ENCODE measurements at regions not wholly inside any gene's neighbourhood (a gene's known extent, or its start where the extent isn't known, plus 50 kb on each side); places are given as distances from the start of the nearest gene placed in this dataset.

- H3K36me3 ChIP-seq (ENCODE audit: control insufficient read depth, insufficient read depth, low read length), result no peaks in the 10 kb centered on the region
- H3K9ac ChIP-seq (ENCODE audit: low read length), result no peak overlapping the region
- H3K9me3 ChIP-seq (ENCODE audit: control insufficient read depth, insufficient read depth, low read depth, low read length), result no peaks in the 10 kb centered on the region
- no peak overlapping the region for H3K27ac ChIP-seq (ENCODE audit: low read depth, low read length)
- H3K4me1 ChIP-seq (ENCODE audit: control insufficient read depth, insufficient read depth, low read length), result no peaks in the 10 kb centered on the region
- no peak overlapping the region for H3K4me3 ChIP-seq (ENCODE audit: low read depth, low read length)
- H3K27me3 ChIP-seq (ENCODE audit: control insufficient read depth, insufficient read depth, low read length), result no peaks in the 10 kb centered on the region
Measured at GRCh38 chr21:23316190-23316589, 2291.1 kb downstream of the MRPL39 start.

DNA sequence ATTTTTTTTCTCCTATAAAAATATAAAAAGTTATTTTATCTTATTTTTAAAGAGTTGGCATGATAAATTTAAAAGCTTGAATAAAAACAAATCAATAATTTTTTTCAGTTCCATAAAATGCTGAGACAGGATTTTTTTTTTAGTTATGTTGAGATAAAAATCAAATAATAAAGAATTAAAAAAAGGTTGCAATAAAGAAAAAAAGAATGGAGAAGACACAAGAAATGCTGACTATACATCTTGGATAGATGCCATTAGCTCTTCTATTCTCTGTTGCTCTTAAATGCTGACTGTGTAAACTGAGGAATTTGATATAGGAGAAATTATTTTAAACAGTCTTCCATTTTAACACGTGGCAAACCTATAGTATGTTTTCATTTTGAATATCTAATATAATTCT, 2298.5 kb downstream of the MRPL39 start:
- no peaks in the 10 kb centered on the region for H3K27me3 ChIP-seq (ENCODE audit: control insufficient read depth, insufficient read depth, low read length)
- no peak overlapping the region for H3K4me3 ChIP-seq (ENCODE audit: low read depth, low read length)
- H3K9ac ChIP-seq (ENCODE audit: low read length), result no peak overlapping the region
- H3K27ac ChIP-seq (ENCODE audit: low read depth, low read length), result no peak overlapping the region
- no peaks in the 10 kb centered on the region for H3K36me3 ChIP-seq (ENCODE audit: control insufficient read depth, insufficient read depth, low read length)
- no peaks in the 10 kb centered on the region for H3K9me3 ChIP-seq (ENCODE audit: control insufficient read depth, insufficient read depth, low read depth, low read length)
- no peaks in the 10 kb centered on the region for H3K4me1 ChIP-seq (ENCODE audit: control insufficient read depth, insufficient read depth, low read length)

- H3K27me3 ChIP-seq (ENCODE audit: control insufficient read depth, insufficient read depth, low read length), result no peaks in the 10 kb centered on the region
- H3K4me3 ChIP-seq (ENCODE audit: low read depth, low read length), result no peak overlapping the region
- H3K27ac ChIP-seq (ENCODE audit: low read depth, low read length), result no peak overlapping the region
- no peaks in the 10 kb centered on the region for H3K9me3 ChIP-seq (ENCODE audit: control insufficient read depth, insufficient read depth, low read depth, low read length)
- H3K36me3 ChIP-seq (ENCODE audit: control insufficient read depth, insufficient read depth, low read length), result no peaks in the 10 kb centered on the region
- H3K9ac ChIP-seq (ENCODE audit: low read length), result no peak overlapping the region
- H3K4me1 ChIP-seq (ENCODE audit: control insufficient read depth, insufficient read depth, low read length), result no peaks in the 10 kb centered on the region
Measured at GRCh38 chr21:23307065-23307464, 2300.2 kb downstream of the MRPL39 start.

DNA sequence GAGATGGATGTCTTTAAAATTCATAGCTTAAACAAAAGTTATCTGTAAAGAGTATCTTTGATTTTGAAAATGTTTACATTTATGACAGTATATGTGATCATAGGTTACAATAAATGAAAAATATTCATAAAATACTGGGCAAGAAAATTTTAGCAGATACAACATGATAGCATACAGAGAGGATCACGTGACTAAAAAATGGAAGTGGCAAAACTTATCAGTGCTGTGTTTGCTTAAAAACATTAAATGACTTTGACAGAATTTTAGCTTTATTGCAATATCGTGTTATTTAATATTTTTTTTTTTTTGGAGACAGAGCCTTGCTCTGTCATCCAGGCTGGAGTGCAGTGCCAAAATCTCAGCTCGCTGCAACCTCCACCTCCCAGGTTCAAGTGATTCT, 2294.1 kb downstream of the NCAM2 start:
- Histone ChIP-seq H3K27me3 (ENCODE audit: control insufficient read depth, insufficient read depth, low read length) (no peaks in the 10 kb centered on the region), H3K9me3 (ENCODE audit: control insufficient read depth, insufficient read depth, low read depth, low read length) (peaks cover 11% of the 10 kb centered on the region)

DNA sequence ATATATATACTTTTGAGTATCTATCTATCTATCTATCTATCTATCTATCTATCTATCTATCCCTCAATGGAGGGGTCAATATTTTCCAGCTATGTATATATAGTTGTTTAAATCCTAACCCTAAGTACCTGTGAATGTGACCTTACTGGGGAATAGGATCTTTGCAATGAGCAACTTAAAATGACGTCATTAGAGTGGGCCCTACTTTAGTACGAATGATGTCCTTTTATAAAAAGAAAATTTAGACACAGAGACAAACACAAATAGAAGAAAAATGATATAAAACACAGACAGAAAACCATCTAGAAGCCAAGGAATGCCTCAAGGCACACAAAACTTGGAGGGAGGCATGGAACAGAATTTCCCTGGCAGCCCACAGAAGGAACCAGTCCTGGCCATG, 2283.7 kb downstream of the NCAM2 start:
- Histone ChIP-seq H3K9me3 (ENCODE audit: control insufficient read depth, insufficient read depth, low read depth, low read length) (no peaks in the 10 kb centered on the region), H3K27me3 (ENCODE audit: control insufficient read depth, insufficient read depth, low read length) (no peaks in the 10 kb centered on the region), H3K36me3 (ENCODE audit: control insufficient read depth, insufficient read depth, low read length) (no peaks in the 10 kb centered on the region), H3K4me3 (ENCODE audit: low read depth, low read length) (no peak overlapping the region), H3K9ac (ENCODE audit: low read length) (no peak overlapping the region), H3K27ac (ENCODE audit: low read depth, low read length) (no peak overlapping the region), H3K4me1 (ENCODE audit: control insufficient read depth, insufficient read depth, low read length) (no peaks in the 10 kb centered on the region)

More for the DNA sequence above, 2294.1 kb downstream of the NCAM2 start:
- no peak overlapping the region for H3K4me3 ChIP-seq (ENCODE audit: low read depth, low read length)
- H3K9ac ChIP-seq (ENCODE audit: low read length), result no peak overlapping the region
- no peak overlapping the region for H3K27ac ChIP-seq (ENCODE audit: low read depth, low read length)
- no peaks in the 10 kb centered on the region for H3K36me3 ChIP-seq (ENCODE audit: control insufficient read depth, insufficient read depth, low read length)
- H3K4me1 ChIP-seq (ENCODE audit: control insufficient read depth, insufficient read depth, low read length), result no peaks in the 10 kb centered on the region

DNA sequence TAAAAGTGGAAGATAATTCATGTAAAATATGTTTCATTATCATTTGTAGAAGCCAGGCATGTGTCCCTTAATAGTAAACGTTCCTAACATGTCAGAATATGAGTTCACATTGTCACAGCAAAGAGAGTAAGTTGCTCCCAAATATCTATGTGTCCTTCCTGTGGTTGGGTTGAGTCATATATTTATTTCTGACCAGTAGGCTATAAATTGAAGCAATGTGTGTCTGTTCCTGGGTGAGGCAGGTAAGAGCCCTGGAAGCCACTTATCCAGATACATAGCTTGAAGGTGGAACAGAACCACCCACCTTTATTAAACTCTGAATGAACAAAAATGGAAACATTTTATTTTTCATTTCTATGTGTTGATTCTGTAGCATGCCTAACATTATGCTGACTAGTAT, 2251.6 kb downstream of the NCAM2 start:
- Histone ChIP-seq H3K9me3 (ENCODE audit: control insufficient read depth, insufficient read depth, low read depth, low read length) (no peaks in the 10 kb centered on the region), H3K36me3 (ENCODE audit: control insufficient read depth, insufficient read depth, low read length) (no peaks in the 10 kb centered on the region), H3K4me3 (ENCODE audit: low read depth, low read length) (no peak overlapping the region), H3K27me3 (ENCODE audit: control insufficient read depth, insufficient read depth, low read length) (no peaks in the 10 kb centered on the region), H3K27ac (ENCODE audit: low read depth, low read length) (no peak overlapping the region), H3K9ac (ENCODE audit: low read length) (no peak overlapping the region), H3K4me1 (ENCODE audit: control insufficient read depth, insufficient read depth, low read length) (peaks cover 11% of the 10 kb centered on the region; the same call in 1 of the 2 replicates)

- Histone ChIP-seq H3K27me3 (ENCODE audit: control insufficient read depth, insufficient read depth, low read length) (no peaks in the 10 kb centered on the region), H3K9me3 (ENCODE audit: control insufficient read depth, insufficient read depth, low read depth, low read length) (no peaks in the 10 kb centered on the region), H3K9ac (ENCODE audit: low read length) (no peak overlapping the region), H3K36me3 (ENCODE audit: control insufficient read depth, insufficient read depth, low read length) (no peaks in the 10 kb centered on the region), H3K4me3 (ENCODE audit: low read depth, low read length) (no peak overlapping the region), H3K4me1 (ENCODE audit: control insufficient read depth, insufficient read depth, low read length) (peaks cover 11% of the 10 kb centered on the region; the same call in 1 of the 2 replicates), H3K27ac (ENCODE audit: low read depth, low read length) (no peak overlapping the region)
Measured at GRCh38 chr21:23247334-23247733, 2249.1 kb downstream of the NCAM2 start.

GRCh38 chr21:23245255-23245654, 2247.0 kb downstream of the NCAM2 start:
- no peak overlapping the region for H3K27ac ChIP-seq (ENCODE audit: low read depth, low read length)
- H3K9me3 ChIP-seq (ENCODE audit: control insufficient read depth, insufficient read depth, low read depth, low read length), result no peaks in the 10 kb centered on the region
- H3K4me1 ChIP-seq (ENCODE audit: control insufficient read depth, insufficient read depth, low read length), result peaks cover 11% of the 10 kb centered on the region; the same call in 1 of the 2 replicates
- H3K4me3 ChIP-seq (ENCODE audit: low read depth, low read length), result no peak overlapping the region
- no peak overlapping the region for H3K9ac ChIP-seq (ENCODE audit: low read length)
- H3K27me3 ChIP-seq (ENCODE audit: control insufficient read depth, insufficient read depth, low read length), result no peaks in the 10 kb centered on the region
- H3K36me3 ChIP-seq (ENCODE audit: control insufficient read depth, insufficient read depth, low read length), result no peaks in the 10 kb centered on the region

DNA sequence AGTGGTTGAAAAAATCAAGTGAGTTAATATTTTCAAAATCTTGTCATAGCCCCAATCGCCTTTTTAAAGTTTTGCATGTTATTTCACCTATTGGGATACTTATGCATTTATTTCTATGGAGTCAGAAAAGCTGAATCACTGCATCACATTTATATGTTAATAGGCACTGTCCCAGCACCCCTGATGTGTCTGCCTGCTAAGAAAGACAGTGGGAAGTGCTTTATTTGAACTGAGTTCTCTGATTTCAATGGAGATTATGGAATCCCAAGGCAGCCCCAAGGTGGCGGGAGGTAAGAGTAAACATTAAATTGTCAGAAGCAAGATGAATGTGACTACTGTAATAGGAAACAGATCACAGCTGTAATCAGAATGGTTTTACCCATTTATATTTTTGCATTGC, 2225.7 kb downstream of the NCAM2 start:
- Histone ChIP-seq H3K36me3 (ENCODE audit: control insufficient read depth, insufficient read depth, low read length) (no peaks in the 10 kb centered on the region), H3K27me3 (ENCODE audit: control insufficient read depth, insufficient read depth, low read length) (no peaks in the 10 kb centered on the region), H3K4me3 (ENCODE audit: low read depth, low read length) (no peak overlapping the region), H3K4me1 (ENCODE audit: control insufficient read depth, insufficient read depth, low read length) (peaks cover 3% of the 10 kb centered on the region; the same call in 1 of the 2 replicates), H3K9me3 (ENCODE audit: control insufficient read depth, insufficient read depth, low read depth, low read length) (no peaks in the 10 kb centered on the region), H3K27ac (ENCODE audit: low read depth, low read length) (no peak overlapping the region), H3K9ac (ENCODE audit: low read length) (no peak overlapping the region)

- Histone ChIP-seq H3K36me3 (ENCODE audit: control insufficient read depth, insufficient read depth, low read length) (no peaks in the 10 kb centered on the region), H3K9ac (ENCODE audit: low read length) (no peak overlapping the region), H3K27me3 (ENCODE audit: control insufficient read depth, insufficient read depth, low read length) (no peaks in the 10 kb centered on the region), H3K9me3 (ENCODE audit: control insufficient read depth, insufficient read depth, low read depth, low read length) (peaks cover 6% of the 10 kb centered on the region), H3K27ac (ENCODE audit: low read depth, low read length) (no peak overlapping the region), H3K4me1 (ENCODE audit: control insufficient read depth, insufficient read depth, low read length) (no peaks in the 10 kb centered on the region; the same call in 1 of the 2 replicates), H3K4me3 (ENCODE audit: low read depth, low read length) (no peak overlapping the region)
Measured at GRCh38 chr21:23218667-23219066, 2220.5 kb downstream of the NCAM2 start.

GRCh38 chr21:23217597-23217996, 2219.4 kb downstream of the NCAM2 start:
- H3K4me1 ChIP-seq (ENCODE audit: control insufficient read depth, insufficient read depth, low read length), result no peaks in the 10 kb centered on the region
- no peak overlapping the region for H3K27ac ChIP-seq (ENCODE audit: low read depth, low read length)
- H3K9me3 ChIP-seq (ENCODE audit: control insufficient read depth, insufficient read depth, low read depth, low read length), result peaks cover 13% of the 10 kb centered on the region
- H3K36me3 ChIP-seq (ENCODE audit: control insufficient read depth, insufficient read depth, low read length), result no peaks in the 10 kb centered on the region
- H3K9ac ChIP-seq (ENCODE audit: low read length), result no peak overlapping the region
- no peak overlapping the region for H3K4me3 ChIP-seq (ENCODE audit: low read depth, low read length)
- H3K27me3 ChIP-seq (ENCODE audit: control insufficient read depth, insufficient read depth, low read length), result no peaks in the 10 kb centered on the region

DNA sequence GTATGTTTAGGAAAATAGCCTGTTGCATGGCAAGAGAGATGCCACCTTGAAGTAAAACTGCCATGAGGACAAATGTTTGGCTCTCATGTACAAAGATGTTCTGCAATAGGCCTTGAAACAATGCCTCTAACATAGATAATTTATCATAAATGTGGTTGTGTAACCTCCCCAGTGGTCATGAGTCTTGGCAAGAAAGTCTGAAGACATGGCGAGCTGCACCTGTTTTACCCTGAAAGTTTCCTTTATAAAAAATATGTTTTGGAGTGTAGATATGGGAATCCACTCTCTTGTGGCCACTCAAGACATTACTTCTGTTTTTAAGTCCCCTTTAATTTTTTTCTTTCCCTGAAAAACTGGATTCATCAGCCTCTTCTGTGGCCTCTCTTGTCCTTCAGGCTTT, 2217.1 kb downstream of the NCAM2 start:
- H3K9ac ChIP-seq (ENCODE audit: low read length), result no peak overlapping the region
- H3K36me3 ChIP-seq (ENCODE audit: control insufficient read depth, insufficient read depth, low read length), result no peaks in the 10 kb centered on the region
- no peaks in the 10 kb centered on the region for H3K4me1 ChIP-seq (ENCODE audit: control insufficient read depth, insufficient read depth, low read length)
- H3K4me3 ChIP-seq (ENCODE audit: low read depth, low read length), result no peak overlapping the region
- H3K27ac ChIP-seq (ENCODE audit: low read depth, low read length), result no peak overlapping the region
- peaks cover 22% of the 10 kb centered on the region for H3K9me3 ChIP-seq (ENCODE audit: control insufficient read depth, insufficient read depth, low read depth, low read length)
- no peaks in the 10 kb centered on the region for H3K27me3 ChIP-seq (ENCODE audit: control insufficient read depth, insufficient read depth, low read length)

Measured in HUES6 (cell line).